H1 (cell line): ENCODE measurements at regions not wholly inside any gene's neighbourhood (a gene's known extent, or its start where the extent isn't known, plus 50 kb on each side); places are given as distances from the start of the nearest gene placed in this dataset.

ENCODE experiments used
- CTCF ChIA-PET: fragments of 300-600 bp; sonication (Branson Sonifier 250); formaldehyde crosslinking; loops from one replicate; lab custom pipeline; 2021; ENCODE audit not compliant: partially characterized antibody; lab: Charles Lee
- POLR2A ChIA-PET: fragments of 300-600 bp; sonication (Branson Sonifier 250); formaldehyde crosslinking; loops from one replicate; lab custom pipeline; 2021; ENCODE audit warnings: inconsistent platforms; ENCODE audit not compliant: partially characterized antibody; lab: Charles Lee
- DNase-seq, 2 experiments: peaks; one replicate each; pipeline versions ENCODE4 v3.0.0 to v3.0.0-alpha.2; 2010 to 2022; ENCODE audit warnings: low spot score in 2 of 2, low read depth in 1 of 2, mixed read lengths in 1 of 2
- FAIRE-seq: peaks from 2 replicates; lab custom pipeline; 2011; peaks lifted over from hg19 to GRCh38; lab: Jason Lieb, UNC
- H2AFZ ChIP-seq: 2 replicates; pipeline ENCODE4 v1.8.1; 2012; ENCODE audit warnings: low read length, inconsistent platforms
- H2AK5ac ChIP-seq: 2 replicates; pipeline ENCODE4 v1.6.1; 2013; ENCODE audit warnings: low read depth, low read length
- H2BK120ac ChIP-seq: replicated peaks from 2 replicates; pipeline ENCODE3; 2013; ENCODE audit warnings: low read depth, low read length, inconsistent platforms
- H2BK12ac ChIP-seq: 2 replicates; pipeline ENCODE4 v1.6.1; 2013; ENCODE audit warnings: low read depth, low read length
- H2BK15ac ChIP-seq: 2 replicates; pipeline ENCODE4 v1.6.1; 2013; ENCODE audit warnings: low read length
- H2BK20ac ChIP-seq: 2 replicates; pipeline ENCODE4 v1.6.1; 2013; ENCODE audit warnings: low read length
- H2BK5ac ChIP-seq: 2 replicates; pipeline ENCODE4 v1.6.1; 2013; ENCODE audit warnings: low read depth, low read length
- H3K14ac ChIP-seq: 2 replicates; pipeline ENCODE4 v1.6.1; 2013; ENCODE audit warnings: inconsistent platforms; ENCODE audit not compliant: insufficient read length
- H3K18ac ChIP-seq: 2 replicates; pipeline ENCODE4 v1.6.1; 2013; ENCODE audit warnings: low read length; ENCODE audit errors: extremely low read depth
- H3K23ac ChIP-seq: 2 replicates; pipeline ENCODE4 v1.6.1; 2013; ENCODE audit warnings: inconsistent platforms; ENCODE audit not compliant: insufficient read length
- H3K23me2 ChIP-seq: 2 replicates; pipeline ENCODE4 v1.6.1; 2013; ENCODE audit warnings: low read depth, low read length
- H3K27ac ChIP-seq: 2 replicates; pipeline ENCODE4 v1.6.1; 2011; ENCODE audit warnings: low read depth, low read length, inconsistent platforms
- H3K27me3 ChIP-seq, 4 experiments: replicated peaks in 1 of 4; 1 replicate in 1 of 4; 2 replicates in 3 of 4; pipeline versions ENCODE4 v1.6.1 to v1.8.1; 2011 to 2013; ENCODE audit warnings: low read length in 3 of 4, mild to moderate bottlenecking in 3 of 4, inconsistent platforms in 2 of 4, mixed read lengths in 2 of 4, moderate library complexity in 1 of 4; ENCODE audit not compliant: control insufficient read depth in 3 of 4, insufficient read depth in 3 of 4; ENCODE audit errors: extremely low read depth in 1 of 4
- H3K36me3 ChIP-seq, 4 experiments: 2 replicates each; pipeline versions ENCODE4 v1.6.1 to v1.8.1; 2011 to 2013; ENCODE audit warnings: mild to moderate bottlenecking in 4 of 4, low read length in 3 of 4, moderate library complexity in 2 of 4, control low read depth in 1 of 4, inconsistent platforms in 1 of 4; ENCODE audit not compliant: insufficient read depth in 4 of 4, control insufficient read depth in 2 of 4
- H3K4ac ChIP-seq: replicated peaks from 2 replicates; pipeline ENCODE3; 2013; ENCODE audit warnings: low read length, low read depth, mixed read lengths, inconsistent platforms; ENCODE audit not compliant: insufficient read length
- H3K4me1 ChIP-seq, 4 experiments: replicated peaks in 1 of 4; 1 replicate in 1 of 4; 2 replicates in 3 of 4; pipeline versions ENCODE4 v1.6.1 to v1.8.1; 2011 to 2013; ENCODE audit warnings: low read length in 3 of 4, inconsistent platforms in 2 of 4, mixed read lengths in 1 of 4; ENCODE audit not compliant: insufficient read depth in 4 of 4, control insufficient read depth in 3 of 4
- H3K4me2 ChIP-seq, 2 experiments: 2 replicates each; pipeline versions ENCODE4 v1.6.1 to v1.8.1; 2011 to 2013; ENCODE audit warnings: low read depth in 2 of 2, low read length in 2 of 2, control low read depth in 1 of 2, inconsistent platforms in 1 of 2, mild to moderate bottlenecking in 1 of 2; ENCODE audit not compliant: insufficient read depth in 1 of 2
- H3K4me3 ChIP-seq, 4 experiments: fragments of 200-600, 300-600 bp in 1 of 4; sonication (generic), shearing (Covaris generic), sonication (Bioruptor Twin) in 1 of 4; 2 replicates each; pipeline versions ENCODE4 v1.5.1 to v1.8.1; 2011 to 2016; ENCODE audit warnings: low read length in 4 of 4, low read depth in 3 of 4, control low read depth in 2 of 4, inconsistent platforms in 2 of 4, mild to moderate bottlenecking in 2 of 4, mixed read lengths in 1 of 4, moderate library complexity in 1 of 4; ENCODE audit not compliant: insufficient read depth in 2 of 4; ENCODE audit errors: extremely low read depth in 1 of 4
- H3K56ac ChIP-seq: replicated peaks from 2 replicates; pipeline ENCODE3; 2013; ENCODE audit warnings: low read depth, mild to moderate bottlenecking, mixed read lengths, low read length, inconsistent platforms; ENCODE audit not compliant: insufficient read length
- H3K79me1 ChIP-seq: 2 replicates; pipeline ENCODE4 v1.6.1; 2013; ENCODE audit warnings: low read depth, low read length, control low read depth
- H3K79me2 ChIP-seq, 2 experiments: 2 replicates each; pipeline versions ENCODE4 v1.6.1 to v1.8.1; 2012 to 2013; ENCODE audit warnings: low read length in 2 of 2, mild to moderate bottlenecking in 2 of 2, inconsistent platforms in 1 of 2; ENCODE audit not compliant: insufficient read depth in 2 of 2, control insufficient read depth in 1 of 2
- H3K9ac ChIP-seq, 4 experiments: replicated peaks in 1 of 4; 1 replicate in 1 of 4; 2 replicates in 3 of 4; pipeline versions ENCODE4 v1.6.1 to v1.8.1; 2011 to 2013; ENCODE audit warnings: low read depth in 3 of 4, low read length in 3 of 4, control low read depth in 2 of 4, mild to moderate bottlenecking in 2 of 4, moderate library complexity in 2 of 4, inconsistent platforms in 1 of 4; ENCODE audit errors: extremely low read depth in 1 of 4
- H3K9me3 ChIP-seq, 2 experiments: 2 replicates each; pipeline versions ENCODE4 v1.6.1 to v1.8.1; 2012 to 2013; ENCODE audit warnings: mild to moderate bottlenecking in 2 of 2, moderate library complexity in 2 of 2, control low read depth in 1 of 2, inconsistent platforms in 1 of 2, low read depth in 1 of 2, low read length in 1 of 2, mixed read lengths in 1 of 2; ENCODE audit not compliant: insufficient read depth in 2 of 2
- H4K20me1 ChIP-seq, 2 experiments: replicated peaks in 1 of 2; 2 replicates each; pipeline versions ENCODE3 to v1.8.1; 2011 to 2013; ENCODE audit warnings: inconsistent platforms in 2 of 2, low read length in 2 of 2, mild to moderate bottlenecking in 1 of 2; ENCODE audit not compliant: insufficient read depth in 2 of 2, control insufficient read depth in 1 of 2
- H4K5ac ChIP-seq: 2 replicates; pipeline ENCODE4 v1.6.1; 2013; ENCODE audit warnings: low read length, low read depth, mixed read lengths, inconsistent platforms; ENCODE audit not compliant: insufficient read length
- H4K8ac ChIP-seq: 2 replicates; pipeline ENCODE4 v1.8.0; 2013; ENCODE audit warnings: mild to moderate bottlenecking, moderate library complexity, low read length, inconsistent platforms; ENCODE audit not compliant: insufficient read depth; ENCODE audit errors: extremely low read depth
- H4K91ac ChIP-seq: replicated peaks from 2 replicates; pipeline ENCODE3; 2013; ENCODE audit warnings: low read length, mixed read lengths, inconsistent platforms; ENCODE audit not compliant: insufficient read length
- ASH2L ChIP-seq: fragments of 200-600, 300-600 bp; sonication (generic); IDR thresholded peaks from one replicate; pipeline ENCODE4 v1.7.1; 2017; ENCODE audit warnings: low read length
- BRCA1 ChIP-seq: IDR thresholded peaks from 2 replicates; pipeline ENCODE4 v1.6.1; 2012; ENCODE audit warnings: low read depth, low read length, improper control_type of control experiment
- EZH2 ChIP-seq: fragments of 200-600 bp; sonication (generic); IDR thresholded peaks from 2 replicates; pipeline ENCODE4 v1.7.1; 2012; ENCODE audit warnings: low read depth, mild to moderate bottlenecking, moderate library complexity, low read length, inconsistent platforms; ENCODE audit not compliant: severe bottlenecking
- GABPA ChIP-seq: IDR thresholded peaks from 2 replicates; pipeline ENCODE4 v1.6.1; 2011; ENCODE audit warnings: mild to moderate bottlenecking, low read length, moderate library complexity, borderline replicate concordance; ENCODE audit not compliant: insufficient read depth
- HDAC6 ChIP-seq: IDR thresholded peaks from one replicate; pipeline ENCODE4 v1.7.1; 2012; ENCODE audit warnings: low read depth, mild to moderate bottlenecking, inconsistent platforms, low read length, moderate library complexity
- JUN ChIP-seq: IDR thresholded peaks from 2 replicates; pipeline ENCODE4 v1.6.1; 2011; ENCODE audit warnings: low read depth, mild to moderate bottlenecking, improper control_type of control experiment, low read length
- NANOG ChIP-seq: IDR thresholded peaks from 2 replicates; pipeline ENCODE4 v1.6.1; 2011; ENCODE audit warnings: low read length, low read depth, mild to moderate bottlenecking, inconsistent platforms; ENCODE audit not compliant: insufficient read depth, poor library complexity, severe bottlenecking
- NRF1 ChIP-seq: IDR thresholded peaks from 2 replicates; pipeline ENCODE4 v1.6.1; 2011; ENCODE audit warnings: mild to moderate bottlenecking, low read depth, low read length, improper control_type of control experiment
- POLR2AphosphoS5 ChIP-seq: IDR thresholded peaks from 2 replicates; pipeline ENCODE4 v1.6.1; 2011; ENCODE audit warnings: low read depth, low read length
- RBBP5 ChIP-seq: IDR thresholded peaks from 2 replicates; pipeline ENCODE4 v1.7.1; 2012; ENCODE audit warnings: low read depth, mild to moderate bottlenecking, inconsistent platforms, low read length, moderate library complexity, borderline replicate concordance
- SP2 ChIP-seq: IDR thresholded peaks from 2 replicates; pipeline ENCODE4 v1.6.1; 2012; ENCODE audit warnings: mild to moderate bottlenecking, low read length, inconsistent platforms
- SP4 ChIP-seq: IDR thresholded peaks from 2 replicates; pipeline ENCODE4 v1.6.1; 2012; ENCODE audit warnings: low read length, inconsistent platforms
- SUZ12 ChIP-seq: fragments of 200-600 bp; sonication (generic); IDR thresholded peaks from 2 replicates; pipeline ENCODE4 v1.6.1; 2012; ENCODE audit warnings: mild to moderate bottlenecking, inconsistent platforms, low read length, moderate library complexity, mixed read lengths
- TAF1 ChIP-seq: IDR thresholded peaks from 2 replicates; pipeline ENCODE4 v1.6.1; 2011; ENCODE audit warnings: mild to moderate bottlenecking, low read depth, low read length
- WGBS, 2 experiments: shearing (Covaris generic) in 1 of 2; methylation state at CpG; one replicate each; pipeline versions ENCODE4 v1.1.6 to v1.1.7; 2013 to 2015; ENCODE audit warnings: low lambda C conversion rate in 2 of 2, mixed read lengths in 2 of 2, inconsistent platforms in 1 of 2, low coverage in 1 of 2, missing lambda C conversion rate in 1 of 2; ENCODE audit not compliant: insufficient replicate concordance in 2 of 2, insufficient coverage in 1 of 2, insufficient read length in 1 of 2; ENCODE audit errors: extremely low coverage in 1 of 2, missing lambda C conversion rate in 1 of 2; 5-methylcytosine and 5-hydroxymethylcytosine counted together

GRCh38 chr16:27687605-27688004, 137.7 kb downstream of the KATNIP start:
- Histone ChIP-seq H4K91ac (no peak overlapping the region), H2BK20ac (no peak overlapping the region), H2BK15ac (no peak overlapping the region), H3K9me3 (no peaks in the 10 kb centered on the region), H3K18ac (no peak overlapping the region), H3K79me1 (no peaks in the 10 kb centered on the region), H4K8ac (no peak overlapping the region), H2BK5ac (no peak overlapping the region), H3K79me2 (no peaks in the 10 kb centered on the region), H3K56ac (no peak overlapping the region), H4K5ac (no peak overlapping the region), H2AK5ac (no peak overlapping the region), H3K23ac (no peak overlapping the region), H4K20me1 (peaks cover 0 to 1% of the 10 kb centered on the region in 2 experiments), H3K27me3 (no peaks in the 10 kb centered on the region), H3K4ac (no peak overlapping the region), H3K14ac (no peak overlapping the region), H3K4me2 (no peak overlapping the region), H3K23me2 (no peaks in the 10 kb centered on the region), H3K4me1 (no peaks in the 10 kb centered on the region), H3K9ac (no peak overlapping the region), H3K4me3 (no peak overlapping the region), H2BK12ac (no peak overlapping the region), H2AFZ (no peak overlapping the region), H3K27ac (no peak overlapping the region), H2BK120ac (no peak overlapping the region), H3K36me3 (no peaks in the 10 kb centered on the region)
- CTCF ChIA-PET: interaction anchor here (1.1 to 1.9 kb wide), 4 partner anchors 12 to 180 kb away, joined by 3 to 6 read pairs (median 4); no protein-coding TSS in a partner anchor
- POLR2A ChIA-PET: no interaction called here
- WGBS, 2 experiments: 94% methylated on average over 2 of the region's 2 CpGs; no CpG with 5 or more reads in 1 of the 2 experiments
- FAIRE-seq: no peak
- DNase-seq: no peak
- TF ChIP-seq JUN (no peak), NRF1 (no peak), SP4 (no peak), BRCA1 (no peak), ASH2L (no peak), POLR2AphosphoS5 (no peak), TAF1 (no peak), SUZ12 (no peak), HDAC6 (no peak), NANOG (no peak), EZH2 (no peak), RBBP5 (no peak), SP2 (no peak), GABPA (no peak)
